ENCODE measurements at regions not wholly inside any gene's neighbourhood (a gene's known extent, or its start where the extent isn't known, plus 50 kb on each side); places are given as distances from the start of the nearest gene placed in this dataset.

- Mint-ChIP-seq H3K36me3 (ENCODE audit: low read depth) (peaks cover 5% of the 10 kb centered on the region), H3K27ac (no peak overlapping the region), H3K9me3 (peaks cover 11% of the 10 kb centered on the region), H3K27me3 (ENCODE audit: low read depth, poor library complexity) (peaks cover 24% of the 10 kb centered on the region), H3K4me3 (no peak overlapping the region), H3K4me1 (peaks cover 49% of the 10 kb centered on the region)
- no peak for TF ChIP-seq CTCF (IDR thresholded peaks at IDR 0.05)
- DNase-seq = no peak
These were observed 114.8 kb upstream of the ADRA2C start for GRCh38 chr4:3651267-3651845.

DNA sequence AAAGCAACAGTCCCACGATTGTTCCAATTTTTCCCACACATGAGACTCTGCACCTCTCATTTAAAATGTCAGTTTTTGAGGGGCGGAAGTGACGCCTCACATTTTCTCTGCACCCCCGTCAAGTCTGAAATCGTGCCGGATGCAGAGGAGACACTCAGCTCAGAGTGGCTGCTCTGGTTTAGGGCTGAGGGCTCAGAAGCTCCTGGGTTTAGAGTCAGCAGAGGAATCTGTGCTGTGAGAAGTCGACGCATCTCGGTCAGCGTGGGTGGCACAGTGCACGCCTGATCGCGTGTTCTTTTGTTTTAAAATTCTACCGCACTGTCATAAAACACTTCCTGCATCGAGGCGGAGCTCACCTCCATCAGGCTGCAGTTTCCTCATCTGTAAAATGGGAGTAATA lies 116.7 kb upstream of the ADRA2C start:
- Mint-ChIP-seq H3K4me1 (peaks cover 35% of the 10 kb centered on the region), H3K27ac (no peak overlapping the region), H3K27me3 (ENCODE audit: low read depth, poor library complexity) (peaks cover 23% of the 10 kb centered on the region), H3K9me3 (peaks cover 11% of the 10 kb centered on the region), H3K4me3 (no peak overlapping the region), H3K36me3 (ENCODE audit: low read depth) (peaks cover 5% of the 10 kb centered on the region)
- no peak for DNase-seq
- TF ChIP-seq CTCF (IDR thresholded peaks at IDR 0.05) = no peak

GRCh38 chr4:3648731-3649130 lies 116.5 kb upstream of the LRPAP1 start:
- Mint-ChIP-seq H3K9me3 (peaks cover 11% of the 10 kb centered on the region), H3K4me3 (no peak overlapping the region), H3K36me3 (ENCODE audit: low read depth) (peaks cover 5% of the 10 kb centered on the region), H3K27me3 (ENCODE audit: low read depth, poor library complexity) (peaks cover 24% of the 10 kb centered on the region), H3K4me1 (peaks cover 35% of the 10 kb centered on the region), H3K27ac (no peak overlapping the region)
- no peak for DNase-seq
- no peak for TF ChIP-seq CTCF (IDR thresholded peaks at IDR 0.05)

DNA sequence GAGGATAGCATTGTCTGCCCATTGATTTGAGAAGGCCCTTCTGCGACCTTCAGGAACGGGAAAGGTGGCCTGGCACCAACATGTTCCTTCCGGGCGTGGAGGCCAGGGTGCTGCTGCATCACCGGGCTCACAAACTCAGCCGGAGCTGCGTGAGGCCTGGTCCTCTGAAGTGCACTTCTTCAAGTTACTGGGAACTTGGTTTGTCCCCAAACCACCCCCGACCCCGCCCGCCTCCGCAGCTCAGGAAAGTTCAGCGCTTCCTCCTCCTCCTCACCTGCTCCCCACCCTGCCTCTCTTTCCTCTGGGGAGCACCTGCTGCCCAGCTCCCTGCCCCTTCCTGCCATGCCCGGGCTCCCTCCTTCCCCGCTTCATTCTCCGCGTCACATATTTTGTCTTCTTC lies 116.0 kb upstream of the LRPAP1 start:
- H3K27ac Mint-ChIP-seq = no peak overlapping the region
- H3K9me3 Mint-ChIP-seq = peaks cover 11% of the 10 kb centered on the region
- peaks cover 33% of the 10 kb centered on the region for H3K4me1 Mint-ChIP-seq
- no peak for TF ChIP-seq CTCF (IDR thresholded peaks at IDR 0.05)
- peaks cover 24% of the 10 kb centered on the region for H3K27me3 Mint-ChIP-seq (ENCODE audit: low read depth, poor library complexity)
- H3K36me3 Mint-ChIP-seq (ENCODE audit: low read depth) = peaks cover 5% of the 10 kb centered on the region
- DNase-seq = no peak
- H3K4me3 Mint-ChIP-seq = no peak overlapping the region

DNA sequence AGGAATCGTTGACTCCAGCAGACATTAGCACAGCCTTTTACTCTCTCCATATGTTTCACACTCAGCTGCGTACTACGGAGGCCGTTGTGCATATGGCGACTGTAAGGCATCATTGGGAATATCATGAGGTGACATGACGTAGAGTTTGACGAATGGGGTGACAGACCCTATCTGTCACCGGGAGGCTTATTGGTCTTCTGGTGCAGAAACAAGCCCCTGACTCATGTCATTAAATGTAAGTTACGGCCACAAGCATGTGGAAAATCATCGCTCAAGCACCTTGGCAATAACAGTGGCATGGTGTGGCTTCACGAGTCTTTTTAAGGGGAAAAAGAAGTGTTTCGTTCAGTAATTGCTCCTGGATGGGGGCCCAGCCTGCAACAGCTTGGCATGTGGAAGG lies 115.2 kb upstream of the LRPAP1 start:
- no peak for DNase-seq
- no peak for TF ChIP-seq CTCF (IDR thresholded peaks at IDR 0.05)

More for the DNA sequence above, 115.2 kb upstream of the LRPAP1 start:
- peaks cover 27% of the 10 kb centered on the region for H3K27me3 Mint-ChIP-seq (ENCODE audit: low read depth, poor library complexity)
- peaks cover 11% of the 10 kb centered on the region for H3K9me3 Mint-ChIP-seq
- H3K4me1 Mint-ChIP-seq = peaks cover 28% of the 10 kb centered on the region
- H3K36me3 Mint-ChIP-seq (ENCODE audit: low read depth) = peaks cover 5% of the 10 kb centered on the region
- H3K27ac Mint-ChIP-seq = no peak overlapping the region
- no peak overlapping the region for H3K4me3 Mint-ChIP-seq
